Lower leg skin (tissue), 4 donors: ENCODE measurements at regions not wholly inside any gene's neighbourhood (a gene's known extent, or its start where the extent isn't known, plus 50 kb on each side); places are given as distances from the start of the nearest gene placed in this dataset.
"Not testable (repeated sequence)": the region's sequence is repeated elsewhere in the genome, so short reads cannot be mapped to it uniquely, and the experiment has no call there.

Source experiments
- DNase-seq, 2 donors: peaks; one replicate each; pipeline ENCODE4 v3.0.0-alpha.2; 2019; ENCODE audit warnings: low spot score in 2 of 2
- H3K4me3 ChIP-seq: fragments of 200-600 bp; sonication (generic); 2 replicates; pipeline ENCODE4 v1.5.1; 2017; ENCODE audit warnings: mild to moderate bottlenecking, low read depth; ENCODE audit not compliant: poor library complexity, severe bottlenecking
- POLR2A ChIP-seq, 2 donors: fragments of 450-650 bp; IDR thresholded peaks; one replicate each; pipeline ENCODE4 v1.6.1; 2016 to 2017; ENCODE audit warnings: antibody characterized with exemption in 2 of 2, mild to moderate bottlenecking in 1 of 2, moderate library complexity in 1 of 2
- WGBS, 2 donors: methylation state at CpG; one replicate each; pipeline ENCODE4 v1.1.5; 2018; 5-methylcytosine and 5-hydroxymethylcytosine counted together
- intact Hi-C: fragments of 100-400 bp; cut with DNase I; formaldehyde crosslinking; loops from one replicate; pipeline ENCODE4 v1.15.0; 2023; ENCODE audit warnings: low total_unique reads
- TF ChIP-seq, protein P1 (sequence below), 3 donors: fragments of 450-650 bp; IDR thresholded peaks; one replicate each; pipeline ENCODE4 v1.5.1; 2016; ENCODE audit warnings: antibody characterized with exemption in 3 of 3, mild to moderate bottlenecking in 3 of 3, moderate library complexity in 2 of 3

DNA sequence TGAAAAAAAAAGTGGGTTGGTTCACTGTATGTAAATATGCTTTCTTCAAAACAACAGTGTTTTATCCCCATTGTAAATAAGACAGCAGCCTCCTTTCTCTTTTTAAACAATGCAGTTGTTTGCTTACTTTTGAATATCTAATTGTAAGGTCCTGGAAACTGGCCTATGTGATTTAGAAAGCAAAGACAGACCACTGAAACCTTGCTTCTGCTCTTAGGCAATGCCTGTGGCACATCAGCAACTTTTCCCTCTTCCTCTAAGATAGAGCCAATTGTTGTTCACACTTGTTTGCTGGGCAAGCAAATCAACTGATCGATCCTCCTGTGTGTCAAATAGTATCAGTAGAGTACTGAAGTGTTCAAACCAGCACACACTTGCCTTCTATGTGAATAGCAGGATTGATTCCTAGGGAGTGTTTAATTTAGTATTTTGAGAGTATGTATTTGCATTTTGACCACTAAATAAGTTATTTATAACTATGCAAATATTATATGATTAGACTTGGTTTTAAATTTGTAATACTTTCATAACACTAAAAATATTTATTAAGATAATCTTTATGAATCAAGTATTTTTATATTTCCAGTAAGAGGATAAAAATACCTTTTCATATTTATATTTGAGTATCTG lies 55.4 kb upstream of the GRPR start:
- intact Hi-C loops = no loop called here
- no peak overlapping the region for H3K4me3 ChIP-seq
- WGBS, 2 donors = 43 to 73% methylated on average over 1 of the region's 1 CpG
- no peak for TF ChIP-seq POLR2A (IDR thresholded peaks at IDR 0.05)
- TF ChIP-seq, protein P1, sequence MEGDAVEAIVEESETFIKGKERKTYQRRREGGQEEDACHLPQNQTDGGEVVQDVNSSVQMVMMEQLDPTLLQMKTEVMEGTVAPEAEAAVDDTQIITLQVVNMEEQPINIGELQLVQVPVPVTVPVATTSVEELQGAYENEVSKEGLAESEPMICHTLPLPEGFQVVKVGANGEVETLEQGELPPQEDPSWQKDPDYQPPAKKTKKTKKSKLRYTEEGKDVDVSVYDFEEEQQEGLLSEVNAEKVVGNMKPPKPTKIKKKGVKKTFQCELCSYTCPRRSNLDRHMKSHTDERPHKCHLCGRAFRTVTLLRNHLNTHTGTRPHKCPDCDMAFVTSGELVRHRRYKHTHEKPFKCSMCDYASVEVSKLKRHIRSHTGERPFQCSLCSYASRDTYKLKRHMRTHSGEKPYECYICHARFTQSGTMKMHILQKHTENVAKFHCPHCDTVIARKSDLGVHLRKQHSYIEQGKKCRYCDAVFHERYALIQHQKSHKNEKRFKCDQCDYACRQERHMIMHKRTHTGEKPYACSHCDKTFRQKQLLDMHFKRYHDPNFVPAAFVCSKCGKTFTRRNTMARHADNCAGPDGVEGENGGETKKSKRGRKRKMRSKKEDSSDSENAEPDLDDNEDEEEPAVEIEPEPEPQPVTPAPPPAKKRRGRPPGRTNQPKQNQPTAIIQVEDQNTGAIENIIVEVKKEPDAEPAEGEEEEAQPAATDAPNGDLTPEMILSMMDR (IDR thresholded peaks at IDR 0.05) = no peak
- DNase-seq = no peak

GRCh38 chrX:16063921-16064320 lies 59.4 kb upstream of the GRPR start:
- 80 to 84% methylated on average over 1 of the region's 1 CpG for WGBS, 2 donors
- TF ChIP-seq, protein P1 (IDR thresholded peaks at IDR 0.05) = no peak
- no peak for TF ChIP-seq POLR2A (IDR thresholded peaks at IDR 0.05)
- H3K4me3 ChIP-seq = no peak overlapping the region
- no peak for DNase-seq
- intact Hi-C loops = no loop called here

DNA sequence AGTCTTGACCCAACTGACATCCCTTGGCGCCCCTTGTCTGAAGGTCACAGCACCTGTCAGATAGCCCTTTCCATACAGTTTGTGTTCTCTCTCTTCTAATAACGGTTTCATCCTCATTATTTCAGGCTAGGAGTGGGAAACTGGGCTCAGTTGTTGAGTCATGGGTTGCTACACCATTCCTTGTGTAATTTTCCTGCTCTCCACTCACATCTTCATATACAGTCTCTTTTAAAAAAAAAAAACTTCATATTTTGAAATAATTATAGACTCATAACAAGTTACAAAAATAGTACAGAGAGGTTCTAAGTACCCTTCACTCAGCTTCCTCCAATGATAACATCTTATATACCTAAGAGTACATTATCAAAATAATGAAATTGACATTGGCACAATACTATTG lies 60.2 kb upstream of the GRPR start:
- no peak for TF ChIP-seq POLR2A (IDR thresholded peaks at IDR 0.05)
- TF ChIP-seq, protein P1 (IDR thresholded peaks at IDR 0.05) = no peak
- no peak for DNase-seq
- H3K4me3 ChIP-seq = no peak overlapping the region
- intact Hi-C loops = no loop called here
- 68 to 88% methylated on average over 2 of the region's 2 CpGs for WGBS, 2 donors

DNA sequence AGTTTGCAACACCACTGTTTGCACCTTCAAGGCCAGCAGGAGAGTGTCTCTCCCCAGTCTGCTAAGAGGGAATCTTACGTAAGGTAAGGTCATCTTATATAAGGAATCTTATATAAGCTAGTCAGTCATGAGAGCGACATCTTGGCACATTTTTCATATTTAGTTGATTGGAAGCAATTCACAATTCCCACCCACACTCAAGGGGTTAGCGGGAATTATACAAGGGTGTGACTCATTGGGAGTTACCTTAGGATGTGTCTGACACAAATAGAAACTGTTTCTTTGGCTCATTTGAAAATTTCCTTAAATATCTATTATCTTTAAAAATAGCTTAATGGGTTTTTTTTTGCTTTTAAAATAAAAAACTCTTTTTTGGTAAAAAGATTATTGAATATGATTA lies 62.1 kb upstream of the GRPR start:
- WGBS, 2 donors = 43 to 73% methylated on average over 3 of the region's 3 CpGs
- intact Hi-C loops = no loop called here
- H3K4me3 ChIP-seq = no peak overlapping the region

GRCh38 chrX:16060252-16060651 lies 63.1 kb upstream of the GRPR start:
- H3K4me3 ChIP-seq = no peak overlapping the region
- TF ChIP-seq POLR2A (IDR thresholded peaks at IDR 0.05) = no peak
- TF ChIP-seq, protein P1 (IDR thresholded peaks at IDR 0.05) = no peak
- intact Hi-C loops = no loop called here
- no peak for DNase-seq
- 25 to 42% methylated on average over 2 of the region's 2 CpGs for WGBS, 2 donors

More for the DNA sequence above, 62.1 kb upstream of the GRPR start:
- no peak for TF ChIP-seq POLR2A (IDR thresholded peaks at IDR 0.05)
- TF ChIP-seq, protein P1 (IDR thresholded peaks at IDR 0.05) = no peak
- DNase-seq = no peak

- intact Hi-C loops, DNase-seq, H3K4me3 ChIP-seq: not testable (repeated sequence)
- 87 to 89% methylated on average over 8 to 9 of the region's 9 CpGs for WGBS, 2 donors
Measured at GRCh38 chrX:16049126-16049525, 74.2 kb upstream of the GRPR start.
